Gastroesophageal sphincter (tissue), 3 donors: ENCODE measurements at regions not wholly inside any gene's neighbourhood (a gene's known extent, or its start where the extent isn't known, plus 50 kb on each side); places are given as distances from the start of the nearest gene placed in this dataset.

Experiments used
- CTCF ChIP-seq, 4 experiments: fragments of 200-600 bp in 2 of 4; fragments of 450-650 bp in 2 of 4; sonication (generic) in 1 of 4; IDR thresholded peaks; one replicate each; pipeline ENCODE4 v1.5.1; 2017 to 2019; ENCODE audit warnings: antibody characterized with exemption in 4 of 4, mild to moderate bottlenecking in 2 of 4, moderate library complexity in 2 of 4
- POLR2A ChIP-seq, 2 donors: fragments of 450-650 bp; IDR thresholded peaks; one replicate each; pipeline ENCODE4 v1.6.1; 2017; ENCODE audit warnings: antibody characterized with exemption in 2 of 2, mild to moderate bottlenecking in 2 of 2, moderate library complexity in 1 of 2

- no peak for TF ChIP-seq CTCF (IDR thresholded peaks at IDR 0.05)
- TF ChIP-seq POLR2A (IDR thresholded peaks at IDR 0.05), result no peak
These were observed 995.0 kb downstream of the SH3BGRL start for GRCh38 chrX:82196866-82197265.
